ENCODE measurements at regions not wholly inside any gene's neighbourhood (a gene's known extent, or its start where the extent isn't known, plus 50 kb on each side); places are given as distances from the start of the nearest gene placed in this dataset.

DNA sequence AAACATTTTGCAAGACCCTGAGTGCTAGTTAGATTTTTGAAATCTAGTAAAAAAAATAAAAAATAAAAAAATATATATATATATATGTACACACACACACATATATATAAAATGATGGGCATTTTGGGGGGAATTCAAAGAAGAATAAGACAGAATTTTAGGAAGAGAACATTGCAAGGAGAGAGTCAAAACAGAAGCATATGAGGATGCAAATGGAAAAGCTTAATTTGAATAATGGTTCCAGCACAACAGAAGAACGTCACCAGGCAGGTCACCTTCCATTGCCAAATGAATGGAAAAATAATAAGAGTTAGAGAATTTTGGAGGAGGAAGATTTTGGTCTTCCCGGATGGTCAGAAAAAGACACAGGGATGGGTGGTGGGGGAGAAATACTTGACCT lies 1097.2 kb downstream of the BCL11A start:
- DNase-seq (ENCODE audit: low read depth in 2 of 2), result no peak

DNA sequence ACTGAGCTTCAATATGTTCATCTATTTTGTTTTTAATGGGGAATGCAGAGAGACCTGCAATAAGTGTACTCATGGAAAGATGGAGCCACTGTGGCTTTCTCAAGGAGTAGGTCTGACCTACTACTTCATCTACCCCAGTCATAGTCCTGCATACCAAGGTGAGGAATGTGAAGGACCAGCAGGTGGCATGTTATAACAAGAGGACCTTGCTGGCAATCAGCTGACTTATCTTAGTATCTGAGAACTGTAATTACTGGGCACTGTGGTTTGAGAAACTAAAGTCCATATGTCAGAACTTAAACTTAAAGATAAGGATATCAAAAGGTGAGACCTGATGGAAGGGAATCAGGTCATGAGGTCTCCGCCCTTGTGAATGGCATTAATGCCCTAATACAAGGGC lies 1104.2 kb downstream of the BCL11A start:
- no peak for DNase-seq (ENCODE audit: low read depth in 2 of 2)

DNA sequence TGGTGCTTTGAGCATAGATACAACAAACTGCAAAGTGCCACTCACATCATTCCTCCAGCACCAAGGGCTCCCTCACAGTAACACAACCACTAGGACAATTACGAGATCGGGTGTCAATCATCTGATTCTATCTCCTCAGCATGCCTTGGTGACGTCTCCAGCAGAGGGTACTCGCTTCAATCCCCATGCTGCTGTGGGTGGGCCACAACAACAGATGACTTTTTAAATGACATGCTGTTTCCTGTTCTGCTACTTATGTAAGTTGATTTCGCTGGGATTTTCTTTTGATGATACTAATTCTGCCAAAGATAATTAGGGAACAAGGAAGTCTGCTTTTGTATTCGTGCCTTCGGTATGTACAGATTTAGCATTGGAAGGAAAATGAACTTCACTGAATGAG lies 1113.0 kb downstream of the BCL11A start:
- DNase-seq (ENCODE audit: low read depth in 2 of 2), result no peak

GRCh38 chr2:59435635-59436034 lies 1117.8 kb downstream of the BCL11A start:
- DNase-seq (ENCODE audit: low read depth in 2 of 2), result no peak

GRCh38 chr2:59428940-59429339 lies 1124.5 kb downstream of the BCL11A start:
- DNase-seq (ENCODE audit: low read depth in 2 of 2), result no peak

- DNase-seq (ENCODE audit: low read depth in 2 of 2), result no peak
These were observed 1125.5 kb downstream of the BCL11A start for GRCh38 chr2:59427980-59428379.

DNA sequence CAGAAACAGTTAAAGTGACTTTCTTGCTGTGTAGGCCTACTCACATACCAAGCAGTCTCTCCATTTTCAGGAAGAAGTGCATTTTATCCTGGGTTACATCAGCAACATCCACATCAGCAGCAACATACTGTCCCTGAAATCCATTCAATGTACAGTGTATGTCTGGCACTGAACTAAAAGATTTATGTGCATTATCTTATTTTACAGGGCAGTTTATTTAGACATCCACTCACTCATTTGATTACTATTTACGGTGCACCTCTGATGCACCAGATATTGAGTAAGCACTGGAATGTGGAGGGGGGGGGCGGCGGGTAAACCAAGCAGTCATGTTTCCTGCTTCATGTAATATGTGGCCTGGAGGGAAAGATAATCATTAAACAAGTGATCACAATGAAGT lies 1128.2 kb downstream of the BCL11A start:
- DNase-seq (ENCODE audit: low read depth in 2 of 2), result peak; percentile 7 to 12

DNA sequence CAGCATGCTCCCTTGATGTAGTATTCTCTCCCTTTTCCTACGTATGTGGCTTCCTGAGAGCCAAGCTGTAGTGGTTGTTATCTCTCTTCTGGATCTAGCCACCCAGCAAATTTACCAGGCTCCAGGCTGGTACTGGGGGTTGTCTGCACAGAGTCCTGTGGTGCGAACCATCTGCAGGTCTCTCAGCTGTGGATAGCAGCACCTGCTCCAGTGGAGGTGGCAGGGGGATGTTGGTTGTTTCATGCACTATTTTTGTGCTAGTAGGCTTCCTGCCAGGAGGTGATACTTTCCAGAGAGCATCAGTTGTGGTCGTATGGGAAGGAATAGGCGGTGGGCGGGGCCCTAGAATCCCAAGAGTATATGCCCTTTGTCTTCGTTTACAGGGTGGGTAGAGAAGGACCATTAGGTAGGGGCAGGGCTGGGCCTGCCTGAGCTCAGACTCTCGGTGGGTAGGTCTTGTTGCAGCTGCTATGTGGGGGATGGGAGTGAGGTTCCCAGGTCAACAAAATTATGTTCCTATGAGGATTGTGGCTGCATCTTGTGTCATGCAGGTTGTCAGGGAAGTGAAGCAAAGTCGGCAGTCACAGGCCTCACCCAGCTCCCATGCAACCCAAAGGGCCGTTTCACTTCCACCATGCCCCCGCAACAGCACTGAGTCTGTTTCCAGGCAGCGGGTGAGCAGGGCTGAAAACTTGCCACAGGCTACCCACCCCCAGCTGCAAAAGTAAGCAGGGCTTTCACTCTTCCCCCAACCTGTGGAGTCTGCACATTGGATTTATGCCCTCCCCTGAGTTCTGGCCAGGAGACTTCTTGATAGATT lies 1139.5 kb downstream of the BCL11A start:
- DNase-seq (ENCODE audit: low read depth in 2 of 2), result no peak

DNA sequence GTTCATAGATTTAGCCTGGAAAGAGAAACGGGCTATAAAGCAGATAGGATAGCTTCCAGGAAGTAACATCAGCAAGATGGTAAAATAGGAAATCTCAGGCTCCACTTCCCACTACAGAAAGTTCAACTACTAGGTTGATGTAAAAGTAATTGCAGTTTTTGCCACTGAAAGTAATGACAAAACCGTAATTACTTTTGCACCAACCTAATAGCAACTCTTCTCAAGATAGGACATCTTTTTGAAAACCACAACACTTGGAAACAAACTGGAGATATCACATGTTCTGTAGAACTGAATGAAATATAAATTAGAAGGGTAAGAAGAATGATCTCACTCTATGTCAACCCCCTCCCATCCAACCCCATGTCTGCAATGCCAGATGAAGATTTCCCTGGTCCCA lies 1154.3 kb downstream of the BCL11A start:
- no peak for DNase-seq (ENCODE audit: low read depth in 2 of 2)

- no peak for DNase-seq (ENCODE audit: low read depth in 2 of 2)
These were observed 1155.4 kb downstream of the BCL11A start for GRCh38 chr2:59398081-59398480.

GRCh38 chr2:59395119-59395518 lies 1154.0 kb upstream of the FANCL start:
- DNase-seq (ENCODE audit: low read depth in 2 of 2), result no peak

- DNase-seq (ENCODE audit: low read depth in 2 of 2), result no peak
These were observed 1150.8 kb upstream of the FANCL start for GRCh38 chr2:59391896-59392295.

- DNase-seq (ENCODE audit: low read depth in 2 of 2), result no peak
These were observed 1149.5 kb upstream of the FANCL start for GRCh38 chr2:59390581-59390980.

DNA sequence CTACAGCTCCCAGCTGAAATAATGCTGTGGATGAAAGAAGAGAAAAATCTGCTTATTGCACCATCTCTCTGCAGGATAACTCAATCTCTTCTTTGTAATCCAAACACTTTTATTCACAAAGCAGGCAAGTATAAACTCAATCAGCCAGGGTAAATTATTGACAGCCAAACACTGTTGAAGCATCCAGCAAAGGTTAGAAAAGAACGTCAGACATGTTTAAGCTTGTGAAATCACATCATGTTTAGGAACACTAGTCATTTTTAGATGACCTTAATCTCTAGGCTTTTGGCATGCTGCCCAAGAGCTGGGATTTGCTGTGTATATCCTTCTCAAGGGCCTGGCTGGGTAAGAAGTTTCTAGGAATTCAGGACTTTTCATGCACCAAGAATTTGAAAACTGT lies 1148.1 kb upstream of the FANCL start:
- peak; percentile 16 to 24 for DNase-seq (ENCODE audit: low read depth in 2 of 2)

DNA sequence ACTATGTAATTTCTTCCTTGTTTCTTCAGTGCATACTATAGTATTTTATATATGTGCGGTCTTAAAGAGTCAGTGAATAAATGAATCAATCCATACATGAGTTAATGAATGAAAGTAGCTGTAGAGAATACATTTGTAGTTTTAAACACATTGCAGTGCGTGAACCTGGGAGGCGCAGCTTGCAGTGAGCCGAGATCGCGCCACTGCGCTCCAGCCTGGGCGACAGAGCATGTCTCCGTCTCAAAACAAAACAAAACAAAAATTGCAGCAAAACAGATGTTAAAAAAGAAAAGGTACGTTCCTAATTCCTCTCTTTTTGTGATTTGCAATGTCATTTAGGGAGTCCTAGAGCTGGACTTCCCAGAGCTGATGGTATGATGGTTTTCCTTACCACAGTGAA lies 1144.8 kb upstream of the FANCL start:
- DNase-seq (ENCODE audit: low read depth in 2 of 2), result no peak

DNA sequence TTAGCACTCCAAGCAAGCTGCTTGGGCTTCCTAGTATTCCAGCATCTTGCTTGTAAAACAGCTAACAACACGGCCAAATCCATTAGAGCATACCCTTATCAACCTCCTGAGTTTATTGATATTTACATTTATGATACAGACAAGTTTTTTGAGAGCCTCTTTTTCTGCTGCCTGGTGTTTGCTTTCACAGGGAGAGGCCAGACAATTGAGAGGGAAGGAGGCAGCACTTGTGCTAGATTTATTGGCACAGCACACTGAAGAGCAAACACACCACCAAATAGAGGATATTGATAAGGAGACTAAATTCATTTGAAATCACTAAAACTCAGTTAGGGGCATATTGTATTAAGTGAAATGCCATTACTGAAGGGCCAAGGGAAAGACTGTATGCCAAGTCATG lies 1142.3 kb upstream of the FANCL start:
- DNase-seq (ENCODE audit: low read depth in 2 of 2), result no peak

DNA sequence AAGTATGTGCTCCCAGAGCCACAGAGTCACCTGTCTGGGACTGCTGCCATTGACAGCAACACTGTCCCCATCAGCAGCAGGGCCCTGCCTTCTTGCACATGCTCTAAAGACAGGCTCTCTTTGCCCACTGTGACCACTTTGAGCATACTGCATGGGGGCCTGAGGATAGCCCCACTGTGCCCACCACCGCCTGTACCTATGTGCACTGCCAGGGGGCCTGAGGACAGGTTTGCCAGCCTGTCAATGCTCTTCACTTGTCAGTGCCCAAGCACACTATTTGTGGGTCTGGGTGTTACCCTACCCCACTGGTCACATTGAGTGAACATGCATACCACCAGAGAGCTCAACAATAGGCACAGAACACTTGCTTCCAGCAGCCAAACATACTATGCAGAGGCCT lies 1137.0 kb upstream of the FANCL start:
- DNase-seq (ENCODE audit: low read depth in 2 of 2), result no peak

DNA sequence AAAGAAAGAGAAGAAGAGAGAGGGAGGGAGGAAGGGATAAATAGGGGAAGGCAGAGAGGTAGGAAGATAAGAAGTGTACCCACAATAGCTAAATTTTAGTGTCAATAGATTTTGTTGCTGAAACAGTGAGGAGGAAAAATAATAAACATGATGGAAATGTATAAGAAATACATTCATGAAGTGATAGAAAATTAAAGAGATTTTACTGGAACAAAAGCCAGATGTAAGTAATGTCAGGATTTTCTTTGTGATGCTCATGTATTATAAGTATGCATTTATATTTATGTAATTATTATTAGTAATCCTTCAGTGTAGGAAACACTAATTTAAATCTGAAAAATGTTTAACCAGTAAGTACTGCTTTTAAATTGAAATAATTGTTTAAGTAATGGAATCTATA lies 1125.2 kb upstream of the FANCL start:
- no peak for DNase-seq (ENCODE audit: low read depth in 2 of 2)

GRCh38 chr2:59354498-59354897 lies 1113.4 kb upstream of the FANCL start:
- DNase-seq (ENCODE audit: low read depth in 2 of 2), result no peak

- DNase-seq (ENCODE audit: low read depth in 2 of 2), result no peak
These were observed 1112.3 kb upstream of the FANCL start for GRCh38 chr2:59353306-59353921.

DNA sequence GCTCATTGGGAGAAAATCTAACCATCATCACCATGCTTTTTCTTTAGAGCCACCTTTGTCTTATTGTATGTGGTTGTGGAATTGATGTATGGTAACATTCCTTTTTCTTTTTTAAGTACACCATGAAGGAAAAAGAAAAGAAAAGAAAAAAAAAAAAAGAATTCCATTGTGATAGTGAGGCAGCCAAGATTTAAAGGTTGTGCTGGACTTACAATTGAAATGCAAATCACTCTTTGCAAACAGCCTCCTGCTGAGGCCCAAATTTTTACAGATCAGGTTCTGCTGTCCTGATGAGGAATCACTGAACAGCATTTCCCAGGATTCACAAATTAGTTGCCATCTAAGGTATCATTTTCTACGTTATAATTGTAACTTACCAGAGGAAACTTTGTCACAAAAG lies 1101.0 kb upstream of the FANCL start:
- no peak for DNase-seq (ENCODE audit: low read depth in 2 of 2)

DNA sequence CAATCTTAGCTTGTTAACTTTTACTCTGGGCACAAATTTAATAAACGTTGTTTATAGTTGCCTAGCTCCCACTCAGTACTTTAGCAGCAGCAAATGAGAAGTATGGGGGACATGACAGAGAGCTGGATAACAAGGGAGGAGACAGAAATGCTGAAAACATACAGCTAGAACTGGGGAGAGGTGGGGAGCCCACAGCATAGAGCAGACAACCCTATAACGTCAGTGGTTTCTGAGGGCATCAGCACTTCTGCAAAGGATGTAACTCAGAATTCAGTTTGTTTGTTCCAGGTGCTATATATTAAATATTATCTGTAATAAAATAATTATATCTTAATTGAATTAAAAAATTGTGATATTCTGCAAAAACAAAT lies 1098.7 kb upstream of the FANCL start:
- no peak for DNase-seq (ENCODE audit: low read depth in 2 of 2)

DNA sequence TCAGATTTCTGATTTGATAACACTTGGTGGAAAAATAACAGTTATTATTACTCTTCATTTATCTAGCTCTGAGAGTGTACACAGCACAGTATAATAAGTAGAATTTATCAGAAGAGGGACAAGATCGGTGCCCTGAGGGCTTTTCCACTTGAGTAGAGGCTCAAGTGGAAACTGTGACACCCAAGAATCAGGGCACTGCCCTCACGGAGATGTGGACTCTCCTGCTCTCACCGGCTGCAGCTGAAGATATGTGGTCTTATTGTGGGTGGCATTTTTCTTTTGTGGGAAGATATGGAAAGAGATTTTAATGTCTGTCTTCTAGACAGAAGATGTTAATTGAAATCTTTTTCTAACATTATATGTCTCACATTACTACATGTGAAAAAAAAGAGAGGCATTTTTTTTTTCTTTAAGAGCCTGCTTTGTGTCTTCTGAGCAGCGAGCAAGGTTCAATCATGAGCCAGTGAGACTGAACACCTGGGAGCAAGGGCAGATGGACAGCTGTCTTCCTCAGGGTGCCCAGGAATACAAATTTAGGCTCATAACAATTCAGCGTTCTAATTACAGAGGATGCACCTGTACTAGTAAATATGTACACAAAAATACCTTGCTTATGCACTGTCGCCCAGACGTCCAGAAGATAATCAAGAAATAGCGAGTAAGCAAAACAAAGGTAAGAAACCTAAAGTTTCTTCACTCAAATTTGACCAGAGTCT lies 1098.2 kb upstream of the FANCL start:
- DNase-seq (ENCODE audit: low read depth in 2 of 2), result no peak

All from fibroblast of skin of left quadriceps (primary cell).